ENCODE measurements at regions not wholly inside any gene's neighbourhood (a gene's known extent, or its start where the extent isn't known, plus 50 kb on each side); places are given as distances from the start of the nearest gene placed in this dataset.

GRCh38 chr7:155184923-155185322 lies 112.8 kb upstream of the INSIG1 start:
- dilution Hi-C loops (cut with MboI; ENCODE audit: extremely low pct_ligation_motif_present, low sequenced_read_pairs): no loop called here
- TF ChIP-seq EZH2 (IDR thresholded peaks at IDR 0.05; ENCODE audit: low read length) (no peak), CTCF (optimal IDR thresholded peaks at IDR 0.05 in 1 of 3, IDR thresholded peaks at IDR 0.05 in 1 of 3, conservative IDR thresholded peaks at IDR 0.05 in 1 of 3; ENCODE audit: extremely low read depth in 1 of 3, insufficient read depth in 2 of 3, low read length in 3 of 3) (no peak)
- FAIRE-seq: no peak

GRCh38 chr7:155187061-155187785 lies 110.5 kb upstream of the INSIG1 start:
- Histone ChIP-seq H3K9me3 (ENCODE audit: control insufficient read depth, low read depth, low read length) (peaks cover 6% of the 10 kb centered on the region), H3K79me2 (ENCODE audit: control insufficient read depth, insufficient read depth, low read length) (no peaks in the 10 kb centered on the region), H3K27me3 (ENCODE audit: control insufficient read depth, extremely low read depth, insufficient read depth, low read length) (peaks cover 4% of the 10 kb centered on the region), H3K4me3 (ENCODE audit: control insufficient read depth in 2 of 3, extremely low read depth in 1 of 3, insufficient read depth in 2 of 3, low read depth in 1 of 3, low read length in 3 of 3) (no peak overlapping the region), H2AFZ (ENCODE audit: control insufficient read depth, low read length) (no peak overlapping the region), H3K4me1 (ENCODE audit: control insufficient read depth, extremely low read depth, insufficient read depth, low read length) (no peaks in the 10 kb centered on the region), H3K27ac (ENCODE audit: control insufficient read depth, insufficient read depth, low read length) (no peak overlapping the region), H3K4me2 (ENCODE audit: control insufficient read depth, extremely low read depth, insufficient read depth, low read depth, low read length) (no peak overlapping the region), H3K36me3 (ENCODE audit: control insufficient read depth in 2 of 2, extremely low read depth in 1 of 2, insufficient read depth in 2 of 2, low read length in 2 of 2) (no peaks in the 10 kb centered on the region), H3K9me1 (ENCODE audit: control insufficient read depth, extremely low read depth, insufficient read depth, low read length) (no peaks in the 10 kb centered on the region), H3K9ac (ENCODE audit: control insufficient read depth, extremely low read depth, insufficient read depth, low read length) (no peak overlapping the region), H4K20me1 (ENCODE audit: control insufficient read depth, extremely low read depth, insufficient read depth, low read length) (no peaks in the 10 kb centered on the region)
- FAIRE-seq (no peak), DNase-seq (ENCODE audit: low read depth, low spot score) (no peak)
- dilution Hi-C loops (cut with MboI; ENCODE audit: extremely low pct_ligation_motif_present, low sequenced_read_pairs): no loop called here
- TF ChIP-seq CTCF (optimal IDR thresholded peaks at IDR 0.05 in 1 of 3, IDR thresholded peaks at IDR 0.05 in 1 of 3, conservative IDR thresholded peaks at IDR 0.05 in 1 of 3; ENCODE audit: extremely low read depth in 1 of 3, insufficient read depth in 2 of 3, low read length in 3 of 3) (no peak), EZH2 (IDR thresholded peaks at IDR 0.05; ENCODE audit: low read length) (no peak)

More at GRCh38 chr7:155184923-155185322, 112.8 kb upstream of the INSIG1 start:
- Histone ChIP-seq H4K20me1 (ENCODE audit: control insufficient read depth, extremely low read depth, insufficient read depth, low read length) (no peaks in the 10 kb centered on the region), H3K9me1 (ENCODE audit: control insufficient read depth, extremely low read depth, insufficient read depth, low read length) (no peaks in the 10 kb centered on the region), H3K27ac (ENCODE audit: control insufficient read depth, insufficient read depth, low read length) (no peak overlapping the region), H3K36me3 (ENCODE audit: control insufficient read depth in 2 of 2, extremely low read depth in 1 of 2, insufficient read depth in 2 of 2, low read length in 2 of 2) (no peaks in the 10 kb centered on the region), H3K27me3 (ENCODE audit: control insufficient read depth, extremely low read depth, insufficient read depth, low read length) (no peaks in the 10 kb centered on the region), H2AFZ (ENCODE audit: control insufficient read depth, low read length) (no peak overlapping the region), H3K4me1 (ENCODE audit: control insufficient read depth, extremely low read depth, insufficient read depth, low read length) (no peaks in the 10 kb centered on the region), H3K79me2 (ENCODE audit: control insufficient read depth, insufficient read depth, low read length) (no peaks in the 10 kb centered on the region), H3K4me2 (ENCODE audit: control insufficient read depth, extremely low read depth, insufficient read depth, low read depth, low read length) (no peak overlapping the region), H3K4me3 (ENCODE audit: control insufficient read depth in 2 of 3, extremely low read depth in 1 of 3, insufficient read depth in 2 of 3, low read depth in 1 of 3, low read length in 3 of 3) (no peak overlapping the region), H3K9me3 (ENCODE audit: control insufficient read depth, low read depth, low read length) (peaks cover 10% of the 10 kb centered on the region), H3K9ac (ENCODE audit: control insufficient read depth, extremely low read depth, insufficient read depth, low read length) (no peak overlapping the region)
- no peak for DNase-seq (ENCODE audit: low read depth, low spot score)

Measured in keratinocyte (primary cell).